T follicular helper cell (primary cell): ENCODE measurements at regions not wholly inside any gene's neighbourhood (a gene's known extent, or its start where the extent isn't known, plus 50 kb on each side); places are given as distances from the start of the nearest gene placed in this dataset.
"Not testable (repeated sequence)": the region's sequence is repeated elsewhere in the genome, so short reads cannot be mapped to it uniquely, and the experiment has no call there.

Experiments used
- DNase-seq: peaks from one replicate; pipeline ENCODE4 v3.0.0-alpha.2; 2020; ENCODE audit warnings: low read depth

DNA sequence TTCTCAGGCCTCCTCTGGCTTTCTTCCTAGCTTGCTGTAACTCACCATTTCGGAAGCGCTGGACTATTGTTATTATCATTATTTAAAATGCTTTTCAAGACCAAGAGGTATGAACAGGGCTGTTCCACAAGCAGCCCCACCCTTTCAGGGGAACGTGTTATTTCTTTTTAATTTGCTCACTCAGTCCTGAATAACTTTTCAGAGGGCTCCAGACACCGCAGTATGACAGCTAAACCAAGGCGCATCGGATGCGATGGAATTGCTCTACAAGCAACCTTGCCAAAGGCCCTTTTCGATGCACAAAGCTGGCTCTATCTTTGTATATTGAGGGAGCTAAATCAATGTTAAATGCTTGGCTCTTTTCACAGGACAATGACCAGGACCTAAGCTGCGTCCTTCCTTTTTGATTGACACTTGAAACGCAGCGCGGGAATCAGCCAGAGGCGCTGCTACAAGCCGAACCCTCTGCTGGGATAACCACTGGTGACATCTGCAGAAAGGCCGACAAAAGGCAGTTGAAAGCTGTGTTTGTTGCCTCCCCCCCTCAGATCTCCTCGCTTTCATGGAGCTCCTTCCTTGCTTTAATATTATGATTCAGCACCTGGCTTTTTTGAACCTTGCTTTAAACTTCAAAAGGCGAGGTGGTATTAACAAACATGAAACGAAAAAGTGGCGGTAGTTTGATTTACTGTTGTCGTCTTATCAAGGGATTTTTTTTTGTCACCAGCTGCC, 204.7 kb upstream of the PROX1 start:
- no peak for DNase-seq

DNA sequence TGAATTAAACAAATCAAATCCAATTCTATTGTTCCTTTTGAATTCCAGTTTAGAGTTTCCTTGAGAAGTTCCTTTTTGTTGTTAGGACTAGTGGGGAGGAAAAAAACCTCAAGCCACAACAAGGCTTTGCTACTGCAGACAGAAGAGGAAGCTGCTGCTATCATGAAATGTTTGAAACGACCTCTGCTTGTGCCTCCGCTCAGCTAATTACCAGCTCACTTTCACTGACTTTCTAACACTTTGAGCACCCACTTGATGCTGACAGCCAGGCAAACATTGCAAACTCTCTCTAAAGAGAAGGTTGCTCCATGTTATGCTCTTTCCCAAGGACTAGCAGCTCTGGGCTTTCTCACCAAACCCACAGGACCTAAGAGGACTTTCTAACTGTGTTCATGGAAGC, 203.9 kb upstream of the PROX1 start:
- no peak for DNase-seq

DNA sequence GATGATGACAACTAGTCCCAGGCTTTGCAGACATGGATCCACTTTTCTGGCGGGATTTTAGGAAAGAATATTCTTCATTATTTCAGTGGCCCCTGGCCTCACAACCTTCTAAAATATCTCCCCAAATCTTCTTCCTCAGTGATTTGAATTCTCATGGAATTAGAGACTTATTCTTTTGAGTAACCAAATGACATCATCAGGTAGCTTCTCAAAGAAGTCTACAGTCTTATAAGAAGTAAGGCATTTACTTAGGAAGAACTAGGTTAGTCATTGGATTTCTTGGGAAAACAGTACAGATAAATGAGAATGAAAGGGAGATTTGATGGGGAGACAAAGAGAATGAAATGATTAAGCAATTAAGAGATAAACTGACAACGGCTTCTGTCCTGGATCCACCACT, 201.1 kb upstream of the PROX1 start:
- DNase-seq, result no peak

DNA sequence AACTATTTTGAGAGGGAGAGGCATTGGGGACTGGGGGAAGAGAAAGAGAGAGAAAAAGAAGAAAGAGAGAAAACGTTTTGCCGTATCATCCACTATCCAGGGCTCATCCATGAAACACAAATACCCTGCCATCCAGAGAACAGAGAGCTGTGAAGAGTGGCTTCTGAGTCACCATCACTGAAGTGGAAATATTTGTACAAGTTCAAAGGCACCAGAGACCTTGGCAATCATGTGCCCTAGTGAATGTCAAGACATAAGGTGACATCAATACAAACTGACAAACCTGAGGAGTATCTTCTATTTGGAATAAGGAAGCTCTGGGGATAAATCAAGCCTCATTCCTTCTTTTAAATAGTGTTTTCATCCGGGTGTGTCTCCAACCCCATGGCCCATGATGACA, 197.2 kb upstream of the PROX1 start:
- DNase-seq, result no peak

DNA sequence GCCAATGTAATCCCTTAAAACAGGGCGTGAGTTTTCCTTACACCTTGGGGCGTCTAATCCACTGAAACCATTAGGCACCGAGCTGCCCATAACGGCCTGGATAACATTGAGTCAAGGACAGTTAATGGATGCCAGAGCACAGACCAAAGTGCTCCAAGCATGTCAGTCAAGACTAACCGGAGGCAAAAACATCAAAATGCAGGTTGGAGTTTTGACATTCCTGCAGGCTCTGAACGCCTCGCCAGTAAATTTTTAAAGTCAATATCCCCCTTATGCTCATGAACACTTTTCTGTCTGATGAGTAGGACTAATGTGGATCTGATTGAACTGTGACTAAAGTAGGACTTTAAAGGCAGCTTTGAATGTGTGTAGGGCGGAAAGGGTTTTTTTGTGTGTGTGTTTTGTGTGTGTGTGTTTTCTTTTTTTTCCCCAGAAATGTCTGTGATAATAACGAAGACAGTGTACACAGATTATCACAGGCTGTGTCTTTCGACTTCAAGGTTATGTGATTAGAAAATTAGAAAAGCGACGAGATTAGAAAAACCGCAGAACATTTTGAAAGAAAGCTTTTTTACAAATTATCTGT, 194.2 kb upstream of the PROX1 start:
- no peak for DNase-seq

DNA sequence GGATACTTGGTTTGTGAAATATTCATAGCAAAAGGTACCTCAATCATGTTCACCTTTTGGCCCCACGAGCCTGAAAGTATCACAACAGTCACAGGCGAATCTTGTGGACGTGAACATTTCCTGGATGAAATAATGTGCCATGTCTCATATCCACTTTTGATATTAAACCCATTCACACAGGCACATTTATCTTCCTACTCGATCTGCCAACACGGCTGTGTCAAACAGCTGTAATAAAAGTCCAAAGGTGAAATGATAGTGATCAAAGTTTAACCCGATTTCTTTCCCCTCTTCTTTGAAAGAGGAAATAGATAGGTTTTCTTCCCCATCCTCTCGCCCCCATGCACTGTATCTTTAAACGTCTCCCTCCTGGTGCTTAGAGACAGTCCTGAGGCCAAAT, 191.2 kb upstream of the PROX1 start:
- DNase-seq, result no peak

DNA sequence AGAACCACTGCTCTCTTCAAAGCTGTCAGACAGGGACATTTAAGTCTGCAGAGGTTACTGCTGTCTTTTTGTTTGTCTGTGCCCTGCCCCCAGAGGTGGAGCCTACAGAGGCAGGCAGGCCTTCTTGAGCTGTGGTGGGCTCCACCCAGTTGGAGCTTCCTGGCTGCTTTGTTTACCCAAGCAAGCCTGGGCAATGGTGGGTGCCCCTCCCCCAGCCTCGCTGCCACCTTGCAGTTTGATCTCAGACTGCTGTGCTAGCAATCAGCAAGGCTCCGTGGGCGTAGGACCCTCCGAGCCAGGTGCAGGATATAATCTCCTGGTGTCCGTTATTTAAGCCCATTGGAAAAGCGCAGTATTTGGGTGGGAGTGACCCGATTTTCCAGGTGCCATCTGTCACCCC, 179.5 kb upstream of the PROX1 start:
- not testable (repeated sequence) for DNase-seq

DNA sequence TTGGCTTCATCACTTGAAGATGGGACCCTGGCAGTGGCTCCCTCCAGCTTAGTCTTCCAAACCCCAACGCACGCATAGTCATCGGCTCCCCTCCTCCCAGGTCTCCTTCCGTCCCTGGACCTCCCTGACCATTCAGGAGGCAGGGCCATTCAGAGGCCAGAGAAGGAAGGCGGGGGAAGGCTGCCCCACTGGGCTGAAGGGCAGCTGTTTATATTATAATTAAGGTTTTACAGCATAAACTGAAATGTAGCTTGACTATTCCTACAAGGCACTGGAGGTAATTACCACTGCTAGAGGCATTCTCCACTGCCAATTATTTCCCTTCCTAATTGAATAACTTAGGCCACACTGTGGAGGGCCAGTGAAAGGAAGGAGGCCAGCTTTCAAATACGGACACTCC, 170.6 kb upstream of the PROX1 start:
- DNase-seq, result no peak

DNA sequence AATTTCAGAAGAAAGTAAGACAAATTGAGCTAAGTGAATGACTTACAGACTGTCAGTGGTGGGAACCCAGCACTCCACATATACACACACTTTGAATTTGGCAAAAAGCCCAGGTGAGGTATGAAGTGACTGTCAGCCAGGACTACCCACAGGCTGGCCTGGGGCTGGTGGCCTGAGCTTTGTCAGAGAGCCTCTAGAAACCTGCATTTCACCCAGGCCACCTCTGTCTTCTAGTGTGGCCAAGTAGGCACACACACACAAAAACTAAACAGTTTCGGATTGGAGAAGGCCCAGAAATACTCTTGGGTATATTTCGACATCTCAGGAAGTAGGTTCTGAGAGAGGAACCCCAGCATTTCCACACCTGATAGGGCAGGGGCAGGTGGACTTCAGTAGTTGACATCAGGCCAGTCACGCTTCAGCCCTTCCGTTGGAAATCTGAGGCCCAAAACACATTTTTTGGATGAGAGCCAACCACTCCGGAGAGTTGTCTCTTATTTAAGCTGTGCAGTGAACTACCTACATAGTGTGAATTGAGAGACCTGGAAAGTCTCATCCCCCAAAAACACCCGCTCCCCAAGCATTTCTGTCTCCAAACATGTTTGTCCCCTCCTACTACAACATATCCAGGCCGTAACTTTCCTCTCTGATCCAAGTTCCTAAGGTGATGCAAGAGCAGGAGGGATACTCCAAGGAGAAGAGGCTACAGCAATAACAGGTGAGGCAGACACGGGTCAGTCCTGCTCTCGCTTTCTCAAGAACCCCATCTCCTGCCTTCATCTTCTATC, 167.2 kb upstream of the PROX1 start:
- no peak for DNase-seq

DNA sequence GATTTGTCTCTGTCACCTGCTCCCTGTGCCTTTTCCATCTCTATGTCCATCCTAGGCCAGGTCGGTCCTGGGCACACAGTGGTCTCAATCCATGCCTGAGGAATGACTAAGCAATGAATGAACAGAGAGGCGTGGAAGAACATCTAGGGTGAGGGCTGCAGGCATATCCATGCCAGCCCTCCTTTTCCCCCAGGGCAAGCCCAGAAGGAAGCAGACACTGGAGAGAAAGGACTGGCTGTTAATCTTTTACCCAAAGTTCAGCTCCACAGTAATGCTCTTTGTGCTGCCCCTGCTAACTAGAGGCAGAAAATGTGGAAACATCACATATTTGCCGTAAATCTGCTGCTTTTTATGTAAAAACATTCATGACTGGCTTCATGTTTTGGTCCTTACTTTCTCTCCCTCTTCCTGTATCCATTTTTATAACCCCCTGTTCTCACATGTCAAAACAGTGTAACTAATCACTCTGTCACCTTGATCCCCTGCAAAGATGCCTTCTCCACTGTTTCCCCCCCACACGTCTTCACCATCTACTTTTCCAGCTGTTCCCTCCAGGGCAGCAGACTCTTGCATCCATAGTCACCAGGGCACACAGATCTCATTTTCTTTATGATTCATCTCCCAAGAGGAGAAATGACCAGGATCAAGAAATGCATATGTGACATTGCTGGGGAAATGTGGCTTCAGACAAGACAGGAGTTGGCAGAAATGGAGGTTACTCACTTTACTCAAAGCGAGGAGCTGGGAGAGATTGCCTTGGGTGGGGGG, 166.4 kb upstream of the PROX1 start:
- no peak for DNase-seq

DNA sequence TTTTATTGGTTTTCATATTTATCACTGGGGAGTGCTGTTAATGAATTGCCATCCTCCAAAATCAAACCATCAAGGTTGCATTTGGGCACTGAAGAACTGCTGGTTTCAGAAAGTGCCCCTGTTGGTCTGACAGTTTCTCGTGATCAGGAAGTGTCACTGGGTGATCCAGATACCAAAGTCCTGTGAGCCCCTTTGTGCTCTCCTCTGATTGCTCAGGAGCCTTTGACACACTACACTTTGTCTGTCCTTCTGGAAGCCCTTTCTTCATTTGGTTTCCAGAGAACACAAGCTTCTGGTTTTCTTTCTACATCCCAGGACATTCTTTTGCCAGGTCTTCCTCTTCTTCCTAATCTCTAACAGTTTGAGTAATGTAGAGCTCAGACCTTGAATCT, 165.8 kb upstream of the PROX1 start:
- no peak for DNase-seq

DNA sequence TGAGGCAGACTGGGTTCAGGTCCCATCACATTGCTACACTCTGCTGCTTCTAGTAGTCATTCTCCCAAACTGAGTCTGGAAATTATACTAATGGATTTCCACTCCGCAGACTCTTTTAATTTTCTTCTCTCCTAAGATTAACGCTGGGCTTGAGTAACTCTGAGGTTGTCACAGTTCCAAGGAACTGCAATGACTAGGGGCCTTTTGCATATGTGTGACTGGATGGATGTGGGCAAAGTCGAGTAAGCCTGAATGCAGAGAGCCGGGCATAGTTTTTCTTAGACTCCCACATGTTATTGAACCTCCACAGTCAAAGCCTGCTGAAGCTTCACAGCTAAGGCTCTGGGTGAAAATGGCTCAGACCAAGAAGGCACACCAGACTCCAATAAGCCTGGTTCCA, 160.9 kb upstream of the PROX1 start:
- no peak for DNase-seq

DNA sequence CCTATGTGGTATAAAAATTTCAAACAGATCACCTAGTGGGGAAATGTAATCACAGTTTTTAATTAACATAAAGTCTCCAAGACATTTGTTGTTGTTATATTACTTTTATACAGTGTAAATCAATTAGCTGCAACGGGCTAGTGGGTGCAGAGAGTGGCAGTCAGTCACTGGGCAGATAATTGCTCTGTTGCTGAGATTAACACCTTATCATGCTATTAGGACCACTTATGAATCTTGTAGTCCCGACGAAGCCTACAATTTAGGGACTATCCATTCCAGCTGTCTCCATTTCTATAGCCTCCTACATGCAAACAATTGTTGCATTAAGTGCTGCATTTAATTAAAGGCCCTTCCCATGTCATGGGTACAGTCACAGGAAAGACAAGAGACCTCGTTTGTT, 158.9 kb upstream of the PROX1 start:
- no peak for DNase-seq

DNA sequence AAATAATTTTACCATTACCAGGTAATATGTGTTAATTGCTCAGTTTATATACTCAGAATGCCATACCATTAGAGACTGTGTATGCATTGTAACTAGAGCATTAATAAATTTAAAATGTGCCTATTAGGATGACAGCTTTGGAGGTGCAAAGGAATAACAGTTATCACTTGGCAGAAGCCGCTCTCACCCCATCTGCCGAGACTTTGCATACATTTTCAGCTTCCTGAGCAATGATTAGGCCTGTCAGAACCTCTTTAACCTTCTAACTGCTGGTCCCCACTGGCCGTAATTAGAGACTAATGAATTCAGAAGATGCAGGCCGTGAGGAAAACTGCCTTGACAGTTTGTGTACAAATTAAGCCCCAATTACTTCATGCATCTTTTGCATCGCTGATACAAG, 158.0 kb upstream of the PROX1 start:
- no peak for DNase-seq

DNA sequence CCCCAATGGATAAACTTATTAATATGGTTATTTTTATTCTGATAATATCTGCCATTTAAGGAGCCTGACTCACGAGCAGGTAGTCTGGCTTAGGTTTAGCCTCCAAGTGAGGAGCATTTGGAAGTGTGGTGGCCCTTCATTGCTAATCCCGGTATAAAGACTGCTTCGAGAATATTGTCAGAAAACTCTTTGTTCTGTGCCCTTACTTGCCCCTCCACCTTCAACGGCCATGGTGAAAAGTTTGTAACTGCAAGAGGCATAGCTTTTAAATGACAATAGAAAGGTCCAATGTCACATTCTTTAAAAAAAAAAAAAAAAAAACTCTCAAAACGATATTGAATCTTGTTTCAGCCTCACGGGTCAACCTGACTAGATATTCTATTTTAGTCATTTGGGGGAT, 157.4 kb upstream of the PROX1 start:
- DNase-seq, result no peak

DNA sequence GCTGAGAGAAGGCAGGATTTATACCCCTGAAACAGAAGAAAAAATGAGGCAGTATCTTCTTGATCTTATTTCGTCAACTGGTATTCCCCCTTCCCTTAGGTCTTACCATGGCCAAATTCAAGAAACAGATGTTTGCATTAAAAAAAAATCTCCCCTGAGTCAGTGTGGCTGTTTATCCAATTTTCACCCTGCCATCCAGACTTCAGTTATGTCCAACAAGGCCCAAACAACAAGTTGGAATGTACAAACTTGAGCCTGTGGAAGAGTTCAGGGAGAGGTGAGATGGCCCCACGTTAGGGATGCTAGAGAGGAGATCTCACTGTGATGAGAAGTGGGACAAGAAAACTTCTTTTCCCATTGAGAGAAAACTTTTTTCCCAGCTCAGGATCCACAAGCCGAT, 147.2 kb upstream of the PROX1 start:
- no peak for DNase-seq

DNA sequence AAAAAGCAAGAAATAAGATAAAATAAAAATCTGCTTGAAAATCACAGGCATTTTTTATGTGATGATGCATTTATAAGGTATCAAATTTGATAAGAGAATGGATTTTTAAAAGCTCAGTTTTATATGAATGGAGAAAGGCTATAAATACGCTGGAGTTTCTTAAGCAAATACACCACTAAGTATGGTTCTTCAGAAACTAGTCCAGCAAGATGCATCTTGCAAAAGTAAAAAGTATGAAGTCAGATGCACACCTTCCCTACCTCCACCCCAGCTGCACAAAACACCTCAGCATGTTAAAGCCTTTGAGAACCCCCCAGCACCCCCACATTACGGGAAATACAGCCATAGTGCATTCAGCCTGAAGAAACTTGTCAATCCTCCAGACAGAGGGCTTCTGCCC, 143.1 kb upstream of the PROX1 start:
- DNase-seq, result no peak

DNA sequence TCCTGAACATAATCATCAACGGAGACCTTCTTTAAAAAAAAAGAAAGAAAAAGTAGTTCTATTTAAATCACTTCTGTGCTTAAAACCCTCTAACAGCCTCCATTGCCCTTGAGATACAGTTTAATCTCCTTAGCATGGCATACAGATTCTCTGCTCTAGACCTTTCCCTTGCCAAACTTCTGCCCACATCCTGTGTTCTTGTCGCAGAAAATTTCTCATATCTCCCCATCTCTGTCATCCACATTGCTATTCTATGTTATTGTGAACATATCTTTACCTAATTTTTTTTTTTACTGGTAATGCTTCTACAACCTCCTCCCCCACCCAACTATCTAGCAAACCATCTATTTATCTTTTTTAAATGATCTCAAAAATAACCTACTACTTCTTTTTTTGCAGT, 135.7 kb upstream of the PROX1 start:
- no peak for DNase-seq

DNA sequence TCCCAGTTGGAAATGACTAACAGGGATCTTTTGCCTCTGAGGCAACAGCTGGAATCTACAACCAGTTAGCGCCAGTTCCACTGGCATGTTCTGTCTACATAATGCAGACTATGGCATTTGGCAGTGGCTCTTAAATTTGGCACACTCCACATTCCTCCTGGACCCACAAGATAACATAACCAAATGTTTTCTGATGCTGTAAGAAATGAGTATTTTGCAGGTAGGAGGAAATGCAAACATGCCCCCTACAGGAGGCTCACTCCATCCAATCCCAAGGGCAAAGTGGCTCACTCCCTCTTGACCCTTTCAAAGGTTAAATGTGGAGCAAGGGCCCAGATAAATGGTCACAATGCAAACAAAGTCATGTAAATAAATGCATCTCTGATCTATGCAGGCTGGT, 129.2 kb upstream of the PROX1 start:
- DNase-seq, result no peak

DNA sequence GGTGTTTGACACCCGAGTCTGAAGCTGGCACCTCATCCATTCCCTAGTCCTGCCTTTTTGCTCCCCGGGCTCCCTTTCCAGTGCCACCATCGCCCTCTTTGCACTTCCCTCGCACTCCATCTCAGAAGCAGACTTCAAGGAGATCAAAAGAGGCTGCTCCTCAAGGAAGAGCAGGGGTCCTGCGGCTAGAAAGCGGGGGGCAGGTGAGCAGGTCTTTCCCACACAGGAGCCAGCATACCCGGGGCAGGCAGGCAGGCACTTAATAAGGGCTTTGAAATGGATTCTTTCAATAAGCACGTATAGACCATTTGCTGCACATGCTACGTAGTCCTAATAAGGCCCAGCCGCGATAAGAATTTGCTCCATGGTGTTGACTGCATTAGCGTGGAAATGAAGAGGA, 125.9 kb upstream of the PROX1 start:
- DNase-seq, result no peak

DNA sequence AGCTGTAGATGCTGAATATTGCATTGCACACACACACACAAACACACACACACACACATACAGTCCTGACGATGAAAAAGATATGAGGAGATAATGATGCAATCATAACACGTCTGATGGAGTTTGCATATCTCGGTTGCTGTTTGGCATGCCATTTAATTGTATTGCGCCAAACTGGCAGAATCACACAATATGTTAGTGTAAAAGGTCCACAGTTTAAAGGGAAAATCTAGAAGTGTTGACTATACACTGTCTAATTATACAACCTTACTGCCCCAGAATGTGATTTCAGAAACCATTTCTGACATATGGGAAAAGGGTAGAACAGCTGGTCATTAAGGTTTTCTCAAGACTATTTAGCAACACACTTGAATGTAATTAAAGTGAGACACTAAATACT, 123.7 kb upstream of the PROX1 start:
- DNase-seq, result no peak

DNA sequence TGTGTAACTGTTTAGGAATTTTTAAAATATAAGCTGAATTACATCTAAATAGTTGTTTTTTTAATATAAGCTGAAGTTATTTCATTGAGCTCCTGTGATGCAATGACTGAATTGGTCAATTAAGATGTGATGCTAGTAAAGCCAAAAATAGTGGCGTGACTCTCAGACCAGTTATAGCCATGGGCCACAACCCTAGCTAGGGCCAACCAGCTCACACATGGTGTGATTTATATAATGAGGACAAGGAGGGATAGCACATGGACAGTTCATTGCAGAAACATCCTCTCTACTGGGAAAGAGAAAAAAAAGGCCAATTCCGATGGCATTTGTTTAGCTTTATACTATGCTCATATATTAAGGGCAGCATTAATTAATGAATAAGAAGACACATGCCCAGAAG, 119.3 kb upstream of the PROX1 start:
- no peak for DNase-seq

DNA sequence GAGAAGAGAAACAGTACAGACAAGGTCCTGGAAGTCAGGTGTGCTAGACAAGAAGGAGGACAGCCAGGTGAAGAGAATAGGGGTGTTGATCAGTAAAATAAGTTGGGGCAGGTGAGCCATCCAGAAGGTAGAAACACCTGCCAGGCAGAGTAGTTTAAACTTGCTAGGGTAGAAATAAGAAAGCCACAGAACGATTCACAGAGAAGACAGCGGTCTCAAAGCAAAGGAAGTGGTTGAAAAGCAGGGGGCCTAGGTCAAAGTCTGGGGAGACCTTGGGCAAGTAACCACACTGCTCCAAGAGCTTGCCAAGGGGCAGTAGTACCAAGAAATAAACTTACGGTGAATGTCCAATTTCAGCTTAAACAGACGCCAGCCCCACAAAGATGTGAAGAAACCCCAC, 116.6 kb upstream of the PROX1 start:
- DNase-seq, result no peak
